ENCODE measurements at regions not wholly inside any gene's neighbourhood (a gene's known extent, or its start where the extent isn't known, plus 50 kb on each side); places are given as distances from the start of the nearest gene placed in this dataset.

DNA sequence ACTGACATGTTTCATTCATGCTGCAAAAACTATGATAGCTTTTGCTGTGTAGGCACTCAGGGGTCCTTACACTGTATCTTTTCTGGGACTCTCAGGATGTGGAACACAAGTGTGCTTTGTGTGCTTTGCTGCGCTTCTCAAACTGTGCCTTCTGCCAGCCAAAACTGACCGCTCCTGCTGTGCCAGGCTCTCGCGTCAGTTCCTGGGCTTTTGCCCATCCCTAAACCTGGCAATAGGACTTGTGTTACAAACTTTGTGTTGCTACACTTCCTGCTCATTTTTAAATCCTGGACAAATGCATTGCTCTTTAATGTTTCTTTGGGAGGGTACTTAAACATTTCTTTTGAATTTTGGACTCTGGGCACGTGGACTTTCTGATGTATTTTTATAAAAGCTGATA is 60.3 kb downstream of the DIPK2A start:
- TF ChIP-seq, protein P1, sequence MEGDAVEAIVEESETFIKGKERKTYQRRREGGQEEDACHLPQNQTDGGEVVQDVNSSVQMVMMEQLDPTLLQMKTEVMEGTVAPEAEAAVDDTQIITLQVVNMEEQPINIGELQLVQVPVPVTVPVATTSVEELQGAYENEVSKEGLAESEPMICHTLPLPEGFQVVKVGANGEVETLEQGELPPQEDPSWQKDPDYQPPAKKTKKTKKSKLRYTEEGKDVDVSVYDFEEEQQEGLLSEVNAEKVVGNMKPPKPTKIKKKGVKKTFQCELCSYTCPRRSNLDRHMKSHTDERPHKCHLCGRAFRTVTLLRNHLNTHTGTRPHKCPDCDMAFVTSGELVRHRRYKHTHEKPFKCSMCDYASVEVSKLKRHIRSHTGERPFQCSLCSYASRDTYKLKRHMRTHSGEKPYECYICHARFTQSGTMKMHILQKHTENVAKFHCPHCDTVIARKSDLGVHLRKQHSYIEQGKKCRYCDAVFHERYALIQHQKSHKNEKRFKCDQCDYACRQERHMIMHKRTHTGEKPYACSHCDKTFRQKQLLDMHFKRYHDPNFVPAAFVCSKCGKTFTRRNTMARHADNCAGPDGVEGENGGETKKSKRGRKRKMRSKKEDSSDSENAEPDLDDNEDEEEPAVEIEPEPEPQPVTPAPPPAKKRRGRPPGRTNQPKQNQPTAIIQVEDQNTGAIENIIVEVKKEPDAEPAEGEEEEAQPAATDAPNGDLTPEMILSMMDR (conservative IDR thresholded peaks at IDR 0.05): no peak
- no peak for TF ChIP-seq EZH2 (IDR thresholded peaks at IDR 0.05; ENCODE audit: low read depth)

Measured in PC-9 (cell line).